ENCODE measurements at regions not wholly inside any gene's neighbourhood (a gene's known extent, or its start where the extent isn't known, plus 50 kb on each side); places are given as distances from the start of the nearest gene placed in this dataset.
"Not testable (repeated sequence)": the region's sequence is repeated elsewhere in the genome, so short reads cannot be mapped to it uniquely, and the experiment has no call there.

DNA sequence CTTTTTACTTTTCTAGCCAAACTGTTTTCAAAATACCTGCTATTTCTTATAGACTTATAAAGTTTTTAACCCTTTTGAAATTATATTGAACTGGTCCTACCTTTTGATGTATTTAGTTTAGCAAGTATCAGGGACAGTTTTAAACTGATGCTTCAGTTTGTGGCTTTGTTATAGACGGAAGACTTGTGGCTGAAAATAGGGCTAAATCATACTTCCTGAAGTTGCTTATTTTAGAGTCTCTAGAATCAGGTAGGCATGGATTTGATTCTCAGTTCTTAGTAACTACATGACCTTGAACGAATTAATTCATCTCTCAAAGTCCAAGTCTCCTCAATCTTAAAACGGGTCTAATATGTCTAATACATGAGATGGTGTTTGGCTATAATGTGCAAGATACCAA lies 322.8 kb downstream of the RAP2B start:
- Histone ChIP-seq H3K36me3 (no peaks in the 10 kb centered on the region), H3K27ac (no peak overlapping the region), H3K4me3 (no peak overlapping the region), H3K4me1 (no peaks in the 10 kb centered on the region), H3K9ac (ENCODE audit: low read depth in 2 of 2, low read length in 2 of 2) (no peak overlapping the region), H3K27me3 (no peaks in the 10 kb centered on the region), H3K9me3 (no peaks in the 10 kb centered on the region)
- TF ChIP-seq, protein P1, sequence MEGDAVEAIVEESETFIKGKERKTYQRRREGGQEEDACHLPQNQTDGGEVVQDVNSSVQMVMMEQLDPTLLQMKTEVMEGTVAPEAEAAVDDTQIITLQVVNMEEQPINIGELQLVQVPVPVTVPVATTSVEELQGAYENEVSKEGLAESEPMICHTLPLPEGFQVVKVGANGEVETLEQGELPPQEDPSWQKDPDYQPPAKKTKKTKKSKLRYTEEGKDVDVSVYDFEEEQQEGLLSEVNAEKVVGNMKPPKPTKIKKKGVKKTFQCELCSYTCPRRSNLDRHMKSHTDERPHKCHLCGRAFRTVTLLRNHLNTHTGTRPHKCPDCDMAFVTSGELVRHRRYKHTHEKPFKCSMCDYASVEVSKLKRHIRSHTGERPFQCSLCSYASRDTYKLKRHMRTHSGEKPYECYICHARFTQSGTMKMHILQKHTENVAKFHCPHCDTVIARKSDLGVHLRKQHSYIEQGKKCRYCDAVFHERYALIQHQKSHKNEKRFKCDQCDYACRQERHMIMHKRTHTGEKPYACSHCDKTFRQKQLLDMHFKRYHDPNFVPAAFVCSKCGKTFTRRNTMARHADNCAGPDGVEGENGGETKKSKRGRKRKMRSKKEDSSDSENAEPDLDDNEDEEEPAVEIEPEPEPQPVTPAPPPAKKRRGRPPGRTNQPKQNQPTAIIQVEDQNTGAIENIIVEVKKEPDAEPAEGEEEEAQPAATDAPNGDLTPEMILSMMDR (IDR thresholded peaks at IDR 0.05) = no peak
- intact Hi-C loops (cut with DNase I) = no loop called here
- no peak for DNase-seq

DNA sequence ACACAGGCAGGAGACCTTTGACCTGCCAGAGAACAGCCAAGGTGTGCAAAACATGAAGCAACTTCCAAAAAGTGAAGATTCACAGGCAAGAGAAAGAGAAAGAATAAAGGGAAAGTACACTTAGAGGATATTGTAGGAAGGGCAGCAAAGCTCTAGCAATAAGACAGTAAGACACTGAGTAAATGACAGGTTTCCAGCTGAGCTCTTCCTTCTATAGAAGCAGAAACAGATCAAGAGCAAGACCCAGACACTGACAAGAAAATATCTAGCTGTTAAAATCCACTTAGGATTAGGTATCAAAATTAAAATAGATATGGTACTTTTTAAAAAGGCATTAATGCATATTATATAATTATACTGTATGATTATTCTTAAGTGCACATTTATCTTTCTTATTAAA lies 333.4 kb downstream of the RAP2B start:
- H3K27ac ChIP-seq = no peak overlapping the region
- DNase-seq = no peak
- intact Hi-C loops (cut with DNase I) = no loop called here
- no peaks in the 10 kb centered on the region for H3K4me1 ChIP-seq
- no peaks in the 10 kb centered on the region for H3K9me3 ChIP-seq
- no peaks in the 10 kb centered on the region for H3K36me3 ChIP-seq
- TF ChIP-seq, protein P1 (IDR thresholded peaks at IDR 0.05) = no peak
- no peak overlapping the region for H3K4me3 ChIP-seq
- no peak overlapping the region for H3K9ac ChIP-seq (ENCODE audit: low read depth in 2 of 2, low read length in 2 of 2)
- H3K27me3 ChIP-seq = no peaks in the 10 kb centered on the region

DNA sequence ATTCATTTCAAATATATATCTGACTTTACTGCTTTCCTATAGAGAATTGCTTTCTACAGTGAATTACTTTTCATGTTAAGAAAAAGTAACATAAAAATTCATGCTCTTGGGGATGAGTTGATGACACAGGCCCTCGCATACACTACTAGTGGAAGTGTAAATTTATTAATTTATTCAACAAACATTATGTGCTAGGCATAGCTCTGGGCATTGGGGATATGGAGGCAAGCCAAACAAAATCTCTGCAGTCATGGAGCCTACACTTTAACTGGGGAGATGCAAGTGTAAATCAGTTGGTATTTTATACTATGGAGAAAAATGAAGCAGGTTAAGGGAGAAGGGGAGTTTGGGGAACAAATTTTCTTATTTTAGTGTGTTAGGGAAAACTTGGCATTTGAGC lies 340.7 kb downstream of the RAP2B start:
- H3K4me3 ChIP-seq = no peak overlapping the region
- DNase-seq = no peak
- intact Hi-C loops (cut with DNase I) = no loop called here
- no peaks in the 10 kb centered on the region for H3K27me3 ChIP-seq
- no peak overlapping the region for H3K27ac ChIP-seq
- TF ChIP-seq, protein P1 (IDR thresholded peaks at IDR 0.05) = no peak
- no peak overlapping the region for H3K9ac ChIP-seq (ENCODE audit: low read depth in 2 of 2, low read length in 2 of 2)
- H3K36me3 ChIP-seq = no peaks in the 10 kb centered on the region
- no peaks in the 10 kb centered on the region for H3K9me3 ChIP-seq
- no peaks in the 10 kb centered on the region for H3K4me1 ChIP-seq

DNA sequence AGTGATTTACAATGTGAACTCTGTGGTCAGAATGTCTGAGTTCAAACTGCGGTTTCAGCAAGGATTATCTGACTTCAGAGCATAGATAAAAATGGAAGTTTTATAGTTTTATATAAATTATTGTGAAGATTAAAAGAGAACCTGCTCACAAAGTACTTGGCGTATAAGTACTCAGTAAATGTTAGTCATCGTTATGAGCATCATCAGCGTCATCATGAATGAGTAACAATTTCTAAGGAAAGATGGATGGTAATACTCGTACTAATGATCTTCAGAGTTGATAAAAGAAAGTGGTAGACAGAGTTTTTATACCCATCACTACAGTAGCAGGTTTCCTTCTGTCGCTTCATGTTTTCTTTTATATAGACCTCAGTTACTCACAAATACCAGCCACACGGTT lies 341.8 kb downstream of the RAP2B start:
- intact Hi-C loops (cut with DNase I) = no loop called here
- DNase-seq = no peak
- no peak overlapping the region for H3K27ac ChIP-seq

DNA sequence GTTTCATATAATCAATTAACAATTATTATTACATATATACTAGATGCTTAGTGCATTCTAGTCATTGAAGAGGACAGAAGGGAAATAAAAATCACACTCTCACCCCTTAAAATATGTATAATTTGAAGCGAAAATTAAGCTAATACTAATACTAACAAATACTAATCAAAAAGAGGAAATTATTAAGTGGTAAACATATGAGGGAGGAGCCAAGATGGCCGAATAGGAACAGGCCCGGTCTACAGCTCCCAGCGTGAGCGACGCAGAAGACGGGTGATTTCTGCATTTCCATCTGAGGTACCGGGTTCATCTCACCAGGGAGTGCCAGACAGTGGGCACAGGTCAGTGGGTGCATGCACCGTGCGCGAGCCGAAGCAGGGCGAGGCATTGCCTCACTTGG lies 344.2 kb downstream of the RAP2B start:
- DNase-seq; intact Hi-C loops (cut with DNase I); H3K27ac ChIP-seq; H3K36me3 ChIP-seq; H3K4me3 ChIP-seq; H3K27me3 ChIP-seq; H3K4me1 ChIP-seq; H3K9ac ChIP-seq (ENCODE audit: low read depth in 2 of 2, low read length in 2 of 2); H3K9me3 ChIP-seq: not testable (repeated sequence)

More for the DNA sequence above, 341.8 kb downstream of the RAP2B start:
- Histone ChIP-seq H3K9ac (ENCODE audit: low read depth in 2 of 2, low read length in 2 of 2) (no peak overlapping the region), H3K27me3 (no peaks in the 10 kb centered on the region), H3K4me1 (no peaks in the 10 kb centered on the region), H3K9me3 (no peaks in the 10 kb centered on the region), H3K4me3 (no peak overlapping the region), H3K36me3 (no peaks in the 10 kb centered on the region)
- TF ChIP-seq, protein P1 (IDR thresholded peaks at IDR 0.05) = no peak

DNA sequence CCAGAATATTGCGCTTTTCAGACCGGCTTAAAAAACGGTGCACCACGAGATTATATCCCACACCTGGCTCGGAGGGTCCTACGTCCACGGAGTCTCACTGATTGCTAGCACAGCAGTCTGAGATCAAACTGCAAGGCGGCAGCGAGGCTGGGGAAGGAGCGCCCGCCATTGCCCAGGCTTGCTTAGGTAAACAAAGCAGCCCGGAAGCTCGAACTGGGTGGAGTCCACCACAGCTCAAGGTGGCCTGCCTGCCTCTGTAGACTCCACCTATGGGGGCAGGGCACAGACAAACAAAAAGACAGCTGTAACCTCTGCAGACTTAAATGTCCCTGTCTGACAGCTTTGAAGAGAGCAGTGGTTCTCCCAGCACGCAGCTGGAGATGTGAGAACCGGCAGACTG lies 344.7 kb downstream of the RAP2B start:
- intact Hi-C loops (cut with DNase I); H3K4me1 ChIP-seq; H3K4me3 ChIP-seq; H3K9me3 ChIP-seq; H3K27ac ChIP-seq; H3K27me3 ChIP-seq; H3K9ac ChIP-seq (ENCODE audit: low read depth in 2 of 2, low read length in 2 of 2); H3K36me3 ChIP-seq: not testable (repeated sequence)
- DNase-seq = peak; percentile 46

DNA sequence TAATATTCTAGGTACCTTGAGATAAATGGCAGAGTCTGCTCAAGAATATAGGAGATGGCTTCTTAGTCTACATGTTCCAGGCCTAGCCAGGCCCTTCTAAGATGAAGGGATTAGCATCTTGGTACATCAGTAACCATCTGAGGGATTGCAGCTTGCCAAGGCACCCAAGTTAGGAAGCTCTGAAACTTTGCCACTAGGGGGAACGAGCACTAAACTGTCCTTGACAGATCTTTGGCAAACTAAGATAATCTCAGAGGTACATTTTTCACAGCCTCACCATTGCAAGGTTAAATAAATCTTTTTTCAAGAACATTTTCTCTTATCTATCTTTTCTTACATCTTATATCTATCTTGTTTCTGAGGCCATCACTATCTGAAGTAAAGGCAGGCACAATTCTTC lies 351.2 kb downstream of the RAP2B start:
- H3K27me3 ChIP-seq = no peaks in the 10 kb centered on the region
- no peak overlapping the region for H3K4me3 ChIP-seq
- H3K27ac ChIP-seq = no peak overlapping the region
- intact Hi-C loops (cut with DNase I) = no loop called here
- TF ChIP-seq, protein P1 (IDR thresholded peaks at IDR 0.05) = no peak
- no peak overlapping the region for H3K9ac ChIP-seq (ENCODE audit: low read depth in 2 of 2, low read length in 2 of 2)
- no peak for DNase-seq
- no peaks in the 10 kb centered on the region for H3K36me3 ChIP-seq
- no peaks in the 10 kb centered on the region for H3K9me3 ChIP-seq
- H3K4me1 ChIP-seq = no peaks in the 10 kb centered on the region

All from colonic mucosa (tissue), 4 donors.